ENCODE measurements at regions not wholly inside any gene's neighbourhood (a gene's known extent, or its start where the extent isn't known, plus 50 kb on each side); places are given as distances from the start of the nearest gene placed in this dataset.

- H3K9me3 Mint-ChIP-seq (ENCODE audit: unreplicated experiment): peaks cover 27% of the 10 kb centered on the region
- peaks cover 22% of the 10 kb centered on the region for H3K4me1 Mint-ChIP-seq (ENCODE audit: unreplicated experiment)
- DNase-seq (ENCODE audit: extremely low spot score, unreplicated experiment): no peak
- no peaks in the 10 kb centered on the region for H3K27me3 Mint-ChIP-seq (ENCODE audit: unreplicated experiment)
- no peak overlapping the region for H3K4me3 Mint-ChIP-seq (ENCODE audit: unreplicated experiment)
- peaks cover 6% of the 10 kb centered on the region for H3K36me3 Mint-ChIP-seq (ENCODE audit: unreplicated experiment)
- peak overlapping the region; percentile 95 for H3K27ac Mint-ChIP-seq (ENCODE audit: unreplicated experiment)
- TF ChIP-seq CTCF (IDR thresholded peaks at IDR 0.05): no peak
These were observed 1088.9 kb upstream of the CITED2 start for GRCh38 chr6:140463312-140463710.

- H3K36me3 Mint-ChIP-seq (ENCODE audit: unreplicated experiment): peaks cover 6% of the 10 kb centered on the region
- peak overlapping the region; percentile 95 for H3K27ac Mint-ChIP-seq (ENCODE audit: unreplicated experiment)
- peaks cover 22% of the 10 kb centered on the region for H3K4me1 Mint-ChIP-seq (ENCODE audit: unreplicated experiment)
- no peak for DNase-seq (ENCODE audit: extremely low spot score, unreplicated experiment)
- H3K4me3 Mint-ChIP-seq (ENCODE audit: unreplicated experiment): no peak overlapping the region
- no peak for TF ChIP-seq CTCF (IDR thresholded peaks at IDR 0.05)
- no peaks in the 10 kb centered on the region for H3K27me3 Mint-ChIP-seq (ENCODE audit: unreplicated experiment)
- peaks cover 27% of the 10 kb centered on the region for H3K9me3 Mint-ChIP-seq (ENCODE audit: unreplicated experiment)
These were observed 1088.2 kb upstream of the CITED2 start for GRCh38 chr6:140462453-140463311.

- H3K36me3 Mint-ChIP-seq (ENCODE audit: unreplicated experiment): peaks cover 4% of the 10 kb centered on the region
- H3K9me3 Mint-ChIP-seq (ENCODE audit: unreplicated experiment): peaks cover 22% of the 10 kb centered on the region
- no peak for TF ChIP-seq CTCF (IDR thresholded peaks at IDR 0.05)
- H3K27me3 Mint-ChIP-seq (ENCODE audit: unreplicated experiment): no peaks in the 10 kb centered on the region
- H3K4me1 Mint-ChIP-seq (ENCODE audit: unreplicated experiment): peaks cover 22% of the 10 kb centered on the region
- H3K4me3 Mint-ChIP-seq (ENCODE audit: unreplicated experiment): no peak overlapping the region
- DNase-seq (ENCODE audit: extremely low spot score, unreplicated experiment): no peak
- H3K27ac Mint-ChIP-seq (ENCODE audit: unreplicated experiment): peak overlapping the region; percentile 95
These were observed 1087.6 kb upstream of the CITED2 start for GRCh38 chr6:140462076-140462452.

GRCh38 chr6:140460267-140460666 lies 1085.8 kb upstream of the CITED2 start:
- Mint-ChIP-seq H3K36me3 (ENCODE audit: unreplicated experiment) (peaks cover 8% of the 10 kb centered on the region), H3K27me3 (ENCODE audit: unreplicated experiment) (no peaks in the 10 kb centered on the region), H3K9me3 (ENCODE audit: unreplicated experiment) (peaks cover 26% of the 10 kb centered on the region), H3K4me1 (ENCODE audit: unreplicated experiment) (peaks cover 22% of the 10 kb centered on the region), H3K4me3 (ENCODE audit: unreplicated experiment) (no peak overlapping the region), H3K27ac (ENCODE audit: unreplicated experiment) (no peak overlapping the region)
- no peak for TF ChIP-seq CTCF (IDR thresholded peaks at IDR 0.05)
- no peak for DNase-seq (ENCODE audit: extremely low spot score, unreplicated experiment)

GRCh38 chr6:140459209-140459608 lies 1084.8 kb upstream of the CITED2 start:
- TF ChIP-seq CTCF (IDR thresholded peaks at IDR 0.05): no peak
- Mint-ChIP-seq H3K36me3 (ENCODE audit: unreplicated experiment) (peaks cover 8% of the 10 kb centered on the region), H3K27ac (ENCODE audit: unreplicated experiment) (no peak overlapping the region), H3K4me3 (ENCODE audit: unreplicated experiment) (no peak overlapping the region), H3K27me3 (ENCODE audit: unreplicated experiment) (no peaks in the 10 kb centered on the region), H3K4me1 (ENCODE audit: unreplicated experiment) (peaks cover 22% of the 10 kb centered on the region), H3K9me3 (ENCODE audit: unreplicated experiment) (peaks cover 27% of the 10 kb centered on the region)
- no peak for DNase-seq (ENCODE audit: extremely low spot score, unreplicated experiment)

All from osteocyte (in vitro differentiated cells).